Nephron progenitor cell (in vitro differentiated cells): ENCODE measurements at regions not wholly inside any gene's neighbourhood (a gene's known extent, or its start where the extent isn't known, plus 50 kb on each side); places are given as distances from the start of the nearest gene placed in this dataset.

Experiments used
- DNase-seq: peaks from one replicate; pipeline ENCODE4 v3.0.0; 2021
- H3K27ac Mint-ChIP-seq: 2 replicates; pipeline ENCODE4 v1.8.0; 2021; ENCODE audit warnings: mild to moderate bottlenecking, moderate library complexity, mixed read lengths
- H3K27me3 Mint-ChIP-seq: 2 replicates; pipeline ENCODE4 v1.8.0; 2021; ENCODE audit warnings: mild to moderate bottlenecking, low read depth, mixed read lengths; ENCODE audit not compliant: poor library complexity
- H3K36me3 Mint-ChIP-seq: 2 replicates; pipeline ENCODE4 v1.8.0; 2021; ENCODE audit warnings: low read depth, mixed read lengths
- H3K4me1 Mint-ChIP-seq: 2 replicates; pipeline ENCODE4 v1.8.0; 2021; ENCODE audit warnings: mixed read lengths
- H3K4me3 Mint-ChIP-seq: 2 replicates; pipeline ENCODE4 v1.8.0; 2021; ENCODE audit warnings: mild to moderate bottlenecking, moderate library complexity, mixed read lengths
- H3K9me3 Mint-ChIP-seq: 2 replicates; pipeline ENCODE4 v1.8.0; 2021; ENCODE audit warnings: mild to moderate bottlenecking, moderate library complexity, mixed read lengths
- CTCF ChIP-seq: fragments of 200-600 bp; sonication (generic); IDR thresholded peaks from 2 replicates; pipeline ENCODE4 v1.5.0; 2021; ENCODE audit warnings: antibody characterized with exemption

DNA sequence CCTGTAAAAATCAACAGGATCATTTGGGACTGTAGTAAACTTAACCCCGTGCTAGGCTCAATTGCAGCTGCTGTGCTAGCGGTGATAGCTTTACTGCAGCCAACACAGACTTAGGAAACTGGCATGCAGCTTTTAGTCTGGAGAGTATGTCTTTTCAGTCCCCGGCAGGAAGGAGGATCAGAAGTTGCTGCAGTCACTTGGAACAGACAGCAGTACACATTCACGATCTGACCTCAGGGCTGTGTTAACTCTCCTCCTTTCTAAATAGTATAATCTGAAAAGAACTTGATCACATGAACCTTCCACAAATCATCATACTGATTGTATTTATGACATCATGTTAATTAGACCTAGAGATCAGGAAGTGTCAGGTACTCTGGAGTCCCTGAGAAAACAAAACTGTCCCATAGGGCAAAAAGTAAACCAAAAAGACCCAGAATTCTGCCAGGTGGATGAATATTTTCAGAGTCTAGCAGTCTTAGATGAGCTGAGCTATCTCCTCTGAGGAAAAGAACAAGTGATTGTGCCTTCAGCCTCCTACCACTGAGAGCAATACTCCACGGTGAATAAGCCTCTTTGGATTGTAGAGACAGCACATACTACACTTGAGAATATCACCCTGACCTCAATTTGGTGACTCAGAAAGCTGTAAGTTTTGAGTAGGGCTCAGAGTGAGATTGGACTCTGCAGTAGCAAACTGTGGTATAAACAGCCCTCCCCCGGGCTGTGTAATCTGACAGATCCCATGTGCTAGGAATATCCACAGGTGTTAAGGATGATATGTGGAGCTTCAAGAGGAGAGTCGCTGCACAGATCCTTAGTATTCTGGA is 181.0 kb upstream of the GPR12 start:
- DNase-seq: no peak
- Mint-ChIP-seq H3K27me3 (peaks cover 9% of the 10 kb centered on the region), H3K4me1 (peaks cover 4% of the 10 kb centered on the region), H3K27ac (no peak overlapping the region), H3K9me3 (peaks cover 4% of the 10 kb centered on the region), H3K36me3 (no peaks in the 10 kb centered on the region), H3K4me3 (no peak overlapping the region)
- TF ChIP-seq CTCF: no peak

DNA sequence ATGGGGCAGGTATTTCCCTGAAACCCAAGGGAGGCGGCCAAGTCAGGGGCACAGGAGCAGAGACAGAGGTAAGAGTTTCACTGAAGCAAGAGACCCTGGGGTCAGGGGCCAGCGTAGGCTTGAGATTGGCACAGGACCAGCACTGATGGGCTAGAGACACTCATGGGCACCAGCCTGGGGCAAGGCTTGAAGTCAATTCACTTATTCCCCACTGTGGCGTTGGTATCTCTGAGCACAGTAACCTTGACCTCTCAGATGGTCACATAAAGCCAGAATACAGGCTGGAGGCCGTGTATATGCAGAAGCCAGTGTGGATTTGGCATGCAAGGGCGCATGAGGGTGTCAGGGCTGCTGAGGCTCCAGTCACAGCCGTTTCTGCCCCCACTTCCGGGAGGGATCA is 173.5 kb upstream of the GPR12 start:
- DNase-seq: no peak
- Mint-ChIP-seq H3K4me3 (no peak overlapping the region), H3K36me3 (no peaks in the 10 kb centered on the region), H3K9me3 (peaks cover 10% of the 10 kb centered on the region), H3K4me1 (no peaks in the 10 kb centered on the region), H3K27me3 (peaks cover 20% of the 10 kb centered on the region), H3K27ac (no peak overlapping the region)
- no peak for TF ChIP-seq CTCF

DNA sequence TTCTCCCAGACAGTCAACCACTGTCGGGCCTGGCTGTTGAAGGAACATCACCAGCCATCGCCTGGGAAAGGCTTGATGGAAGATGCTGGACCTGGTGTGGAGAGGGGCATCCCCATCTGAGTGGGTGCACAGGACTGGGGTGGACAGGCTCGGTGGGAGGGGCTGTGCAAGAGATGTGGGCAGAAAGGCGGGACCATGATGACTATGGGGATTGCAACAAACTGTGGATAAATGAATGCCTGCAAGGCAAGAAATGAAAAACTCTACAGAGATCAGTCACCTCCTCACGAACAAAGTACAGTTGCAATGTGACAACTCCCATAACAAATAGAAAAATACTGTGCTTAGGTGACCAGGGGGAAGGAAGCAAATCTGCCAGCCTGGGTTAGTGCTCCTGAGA is 171.9 kb upstream of the GPR12 start:
- Mint-ChIP-seq H3K9me3 (peaks cover 10% of the 10 kb centered on the region), H3K4me3 (no peak overlapping the region), H3K36me3 (no peaks in the 10 kb centered on the region), H3K27me3 (peaks cover 27% of the 10 kb centered on the region), H3K27ac (peak overlapping the region; percentile 53), H3K4me1 (no peaks in the 10 kb centered on the region)
- TF ChIP-seq CTCF: no peak
- DNase-seq: no peak

- Mint-ChIP-seq H3K4me3 (peak overlapping the region; percentile 61), H3K27ac (no peak overlapping the region), H3K4me1 (no peaks in the 10 kb centered on the region), H3K9me3 (peaks cover 3% of the 10 kb centered on the region), H3K27me3 (peaks cover 43% of the 10 kb centered on the region), H3K36me3 (no peaks in the 10 kb centered on the region)
- DNase-seq: peak; percentile 91
- TF ChIP-seq CTCF: peak; percentile 97
Observed at GRCh38 chr13:26929971-26930730, 169.6 kb upstream of the GPR12 start.

- Mint-ChIP-seq H3K36me3 (no peaks in the 10 kb centered on the region), H3K4me1 (peaks cover 12% of the 10 kb centered on the region), H3K27ac (no peak overlapping the region), H3K27me3 (peaks cover 43% of the 10 kb centered on the region), H3K4me3 (no peak overlapping the region), H3K9me3 (no peaks in the 10 kb centered on the region)
- no peak for DNase-seq
- no peak for TF ChIP-seq CTCF
Observed at GRCh38 chr13:26927511-26927910, 166.9 kb upstream of the GPR12 start.
